ENCODE measurements at regions not wholly inside any gene's neighbourhood (a gene's known extent, or its start where the extent isn't known, plus 50 kb on each side); places are given as distances from the start of the nearest gene placed in this dataset.

- no peak overlapping the region for H3K27ac ChIP-seq
- TF ChIP-seq CTCF (IDR thresholded peaks at IDR 0.05) (no peak), ZFX (IDR thresholded peaks at IDR 0.05; ENCODE audit: borderline replicate concordance) (no peak)
These were observed 246.6 kb downstream of the TAF11L14 start for GRCh38 chr5:17880869-17881268.

DNA sequence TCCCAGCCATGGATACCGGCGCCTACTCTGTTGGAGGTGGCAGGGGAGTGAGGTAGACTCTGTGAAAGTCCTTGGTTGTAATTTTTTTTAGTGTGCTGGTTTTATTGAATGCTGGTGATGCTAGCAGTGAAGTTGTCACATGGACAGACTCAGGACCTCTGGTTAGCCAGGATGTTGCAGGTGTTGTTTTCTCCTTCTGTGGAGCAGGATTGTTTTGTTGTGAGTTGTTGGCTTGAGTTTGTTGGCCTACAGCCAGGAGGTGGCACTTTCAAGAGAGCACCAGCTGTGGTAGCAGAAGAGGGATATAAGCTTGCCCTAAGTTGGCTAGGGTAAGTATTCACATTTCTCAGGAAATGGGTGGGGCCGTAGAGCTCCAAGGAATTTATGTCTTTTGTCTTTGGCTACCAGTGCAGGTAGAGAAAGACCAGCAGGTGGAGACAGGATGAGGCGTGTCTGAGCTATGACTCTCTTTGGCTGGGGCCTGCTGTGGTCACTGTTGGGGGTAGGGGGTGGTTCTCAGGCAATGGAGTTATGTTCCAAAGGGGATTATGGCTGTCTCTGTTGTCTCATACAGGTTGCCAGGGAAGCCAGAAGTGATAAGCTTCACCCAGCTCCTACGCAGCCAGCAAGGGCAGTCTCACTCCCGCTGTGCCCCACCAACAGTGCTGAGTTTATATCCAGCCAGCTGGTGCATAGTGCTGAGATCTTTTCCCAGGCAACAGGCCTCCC, 248.7 kb downstream of the TAF11L14 start:
- no peak overlapping the region for H3K27ac ChIP-seq
- TF ChIP-seq ZFX (IDR thresholded peaks at IDR 0.05; ENCODE audit: borderline replicate concordance), result no peak

- TF ChIP-seq CTCF (IDR thresholded peaks at IDR 0.05) (no peak), ZFX (IDR thresholded peaks at IDR 0.05; ENCODE audit: borderline replicate concordance) (no peak)
- no peak overlapping the region for H3K27ac ChIP-seq
These were observed 253.9 kb downstream of the TAF11L14 start for GRCh38 chr5:17888155-17888554.

DNA sequence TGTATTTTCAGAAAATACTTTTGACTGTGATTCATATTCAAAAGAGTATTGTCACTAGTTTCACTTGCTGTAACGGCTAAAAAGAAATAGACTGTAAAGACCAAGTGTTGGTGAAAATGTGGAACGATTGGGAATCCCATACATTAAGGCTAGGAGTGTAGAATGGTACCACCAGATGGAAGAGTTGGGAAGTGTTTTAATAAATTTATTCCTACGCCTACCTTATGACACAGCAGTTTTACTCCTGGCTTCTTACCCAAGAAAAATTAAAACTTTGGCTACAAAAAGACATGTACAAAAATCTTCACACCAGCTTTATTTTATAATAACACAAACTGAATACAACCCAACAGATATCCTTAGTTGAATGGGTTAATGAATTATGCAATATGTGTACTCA, 256.2 kb downstream of the TAF11L14 start:
- no peak for TF ChIP-seq CTCF (IDR thresholded peaks at IDR 0.05)
- TF ChIP-seq ZFX (IDR thresholded peaks at IDR 0.05; ENCODE audit: borderline replicate concordance), result no peak
- no peak overlapping the region for H3K27ac ChIP-seq

GRCh38 chr5:17891881-17892280, 257.6 kb downstream of the TAF11L14 start:
- TF ChIP-seq ZFX (IDR thresholded peaks at IDR 0.05; ENCODE audit: borderline replicate concordance), result no peak
- TF ChIP-seq CTCF (IDR thresholded peaks at IDR 0.05), result no peak
- H3K27ac ChIP-seq, result no peak overlapping the region

DNA sequence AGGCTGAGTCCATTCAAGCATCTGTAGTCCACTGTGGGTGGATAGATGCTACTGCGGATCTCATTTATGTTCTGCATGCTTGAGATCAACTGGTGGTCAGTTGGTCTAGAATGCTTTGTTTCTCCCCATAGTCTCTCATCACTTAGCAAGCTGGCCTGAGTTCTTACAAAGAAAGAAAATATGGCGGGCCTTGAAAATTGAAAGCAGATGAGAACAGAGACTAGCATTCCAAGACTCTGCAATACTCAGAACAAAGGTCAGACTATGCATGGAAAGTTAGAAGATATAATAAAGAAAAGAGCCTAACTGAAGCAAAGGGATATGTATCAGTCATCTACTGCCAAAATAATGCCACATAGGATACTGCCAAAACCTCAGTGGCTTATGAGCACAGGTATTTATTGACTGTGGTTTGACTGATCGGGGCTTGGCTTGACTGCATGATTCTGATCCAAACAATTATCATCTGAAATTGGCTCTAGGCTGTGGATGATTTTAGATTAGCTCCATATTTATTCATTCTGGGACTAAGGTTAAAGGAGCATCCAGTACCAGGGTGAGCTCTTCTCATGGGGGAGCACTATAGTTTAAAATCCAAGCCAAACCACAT, 258.9 kb downstream of the TAF11L14 start:
- no peak for TF ChIP-seq ZFX (IDR thresholded peaks at IDR 0.05; ENCODE audit: borderline replicate concordance)
- TF ChIP-seq CTCF (IDR thresholded peaks at IDR 0.05), result no peak
- no peak overlapping the region for H3K27ac ChIP-seq

DNA sequence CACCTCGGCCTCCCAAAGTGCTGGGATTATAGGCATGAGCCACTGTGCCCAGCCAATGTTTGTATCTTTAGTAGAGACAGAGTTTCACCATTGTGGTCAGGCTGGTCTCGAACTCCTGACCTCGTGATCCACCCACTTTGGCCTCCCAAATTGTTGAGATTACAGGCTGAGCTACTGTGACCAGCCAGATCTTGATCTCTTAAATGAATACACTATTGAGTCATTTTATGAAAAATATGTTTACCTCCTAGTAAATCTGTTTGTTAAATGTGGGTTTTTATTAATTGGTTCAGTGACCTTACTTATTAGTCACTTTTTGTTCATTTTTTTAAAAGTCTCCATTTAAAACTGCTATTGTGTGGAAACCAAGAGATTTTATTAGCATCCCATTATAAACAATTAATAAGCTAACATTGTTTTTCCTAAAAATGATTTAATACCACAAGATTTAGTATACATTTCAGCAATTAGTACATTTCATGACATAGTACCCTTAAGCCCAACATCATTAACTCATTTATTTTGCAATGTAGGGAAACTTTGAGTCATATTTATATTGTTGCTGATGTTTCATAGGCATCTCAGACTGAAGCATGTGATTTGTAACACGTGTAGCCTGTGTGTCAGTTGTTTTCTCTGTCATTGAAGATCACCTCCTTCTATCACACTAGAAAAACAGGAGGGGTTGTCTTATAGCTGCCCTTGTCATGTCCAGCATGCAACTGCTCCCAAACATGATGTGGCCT, 261.2 kb downstream of the TAF11L14 start:
- H3K27ac ChIP-seq, result no peak overlapping the region
- TF ChIP-seq ZFX (IDR thresholded peaks at IDR 0.05; ENCODE audit: borderline replicate concordance) (no peak), CTCF (IDR thresholded peaks at IDR 0.05) (no peak)

All from 22Rv1 (cell line).